ENCODE measurements at regions not wholly inside any gene's neighbourhood (a gene's known extent, or its start where the extent isn't known, plus 50 kb on each side); places are given as distances from the start of the nearest gene placed in this dataset.
A peak's percentile ranks its signal among the peaks of the same experiment; 100 is the strongest.

GRCh38 chr10:14396411-14397048, 65.8 kb upstream of the FRMD4A start:
- no peak for TF ChIP-seq POLR2A (IDR thresholded peaks at IDR 0.05)
- TF ChIP-seq CTCF (IDR thresholded peaks at IDR 0.05) = peak in 1 of 2 donors; percentile 25
- TF ChIP-seq POLR2AphosphoS5 (IDR thresholded peaks at IDR 0.05) = no peak

Measured in suprapubic skin (tissue), 4 donors.